ENCODE measurements at regions not wholly inside any gene's neighbourhood (a gene's known extent, or its start where the extent isn't known, plus 50 kb on each side); places are given as distances from the start of the nearest gene placed in this dataset.
A peak's percentile ranks its signal among the peaks of the same experiment; 100 is the strongest.
"Not testable (repeated sequence)": the region's sequence is repeated elsewhere in the genome, so short reads cannot be mapped to it uniquely, and the experiment has no call there.

- not testable (repeated sequence) for H3K36me3 Mint-ChIP-seq (ENCODE audit: low read depth, unreplicated experiment); H3K4me3 Mint-ChIP-seq (ENCODE audit: unreplicated experiment); H3K27ac Mint-ChIP-seq (ENCODE audit: unreplicated experiment); H3K27me3 Mint-ChIP-seq (ENCODE audit: unreplicated experiment); H3K9me3 Mint-ChIP-seq (ENCODE audit: unreplicated experiment); H3K4me1 Mint-ChIP-seq (ENCODE audit: unreplicated experiment); DNase-seq (ENCODE audit: low spot score)
Observed at GRCh38 chrX:63142588-63142987, 208.5 kb downstream of the SPIN4 start.

- not testable (repeated sequence) for H3K4me1 Mint-ChIP-seq (ENCODE audit: unreplicated experiment); H3K27ac Mint-ChIP-seq (ENCODE audit: unreplicated experiment); H3K36me3 Mint-ChIP-seq (ENCODE audit: low read depth, unreplicated experiment)
Observed at GRCh38 chrX:63135859-63136258, 215.3 kb downstream of the SPIN4 start.

GRCh38 chrX:63128509-63128908, 222.6 kb downstream of the SPIN4 start:
- peak; percentile 33 for TF ChIP-seq CTCF (IDR thresholded peaks at IDR 0.05; ENCODE audit: unreplicated experiment)
- no peaks in the 10 kb centered on the region for H3K9me3 Mint-ChIP-seq (ENCODE audit: unreplicated experiment)
- no peak for DNase-seq (ENCODE audit: low spot score)
- H3K4me1 Mint-ChIP-seq (ENCODE audit: unreplicated experiment) = no peaks in the 10 kb centered on the region
- no peaks in the 10 kb centered on the region for H3K36me3 Mint-ChIP-seq (ENCODE audit: low read depth, unreplicated experiment)
- no peaks in the 10 kb centered on the region for H3K27me3 Mint-ChIP-seq (ENCODE audit: unreplicated experiment)
- no peak overlapping the region for H3K4me3 Mint-ChIP-seq (ENCODE audit: unreplicated experiment)
- H3K27ac Mint-ChIP-seq (ENCODE audit: unreplicated experiment) = no peak overlapping the region

More at GRCh38 chrX:63135859-63136258, 215.3 kb downstream of the SPIN4 start:
- DNase-seq (ENCODE audit: low spot score); H3K4me3 Mint-ChIP-seq (ENCODE audit: unreplicated experiment); H3K27me3 Mint-ChIP-seq (ENCODE audit: unreplicated experiment); H3K9me3 Mint-ChIP-seq (ENCODE audit: unreplicated experiment): not testable (repeated sequence)

GRCh38 chrX:63115196-63115595, 235.9 kb downstream of the SPIN4 start:
- H3K9me3 Mint-ChIP-seq (ENCODE audit: unreplicated experiment) = no peaks in the 10 kb centered on the region
- H3K4me1 Mint-ChIP-seq (ENCODE audit: unreplicated experiment) = no peaks in the 10 kb centered on the region
- no peaks in the 10 kb centered on the region for H3K27me3 Mint-ChIP-seq (ENCODE audit: unreplicated experiment)
- H3K4me3 Mint-ChIP-seq (ENCODE audit: unreplicated experiment) = no peak overlapping the region
- H3K36me3 Mint-ChIP-seq (ENCODE audit: low read depth, unreplicated experiment) = no peaks in the 10 kb centered on the region
- TF ChIP-seq CTCF (IDR thresholded peaks at IDR 0.05; ENCODE audit: unreplicated experiment) = no peak
- H3K27ac Mint-ChIP-seq (ENCODE audit: unreplicated experiment) = no peak overlapping the region
- DNase-seq (ENCODE audit: low spot score) = no peak

GRCh38 chrX:63101879-63102620, 249.1 kb downstream of the SPIN4 start:
- no peak for DNase-seq (ENCODE audit: low spot score)
- no peaks in the 10 kb centered on the region for H3K4me1 Mint-ChIP-seq (ENCODE audit: unreplicated experiment)
- H3K27ac Mint-ChIP-seq (ENCODE audit: unreplicated experiment) = no peak overlapping the region
- peaks cover 6% of the 10 kb centered on the region for H3K36me3 Mint-ChIP-seq (ENCODE audit: low read depth, unreplicated experiment)
- peaks cover 1% of the 10 kb centered on the region for H3K27me3 Mint-ChIP-seq (ENCODE audit: unreplicated experiment)
- H3K9me3 Mint-ChIP-seq (ENCODE audit: unreplicated experiment) = peaks cover 19% of the 10 kb centered on the region
- TF ChIP-seq CTCF (IDR thresholded peaks at IDR 0.05; ENCODE audit: unreplicated experiment) = no peak
- H3K4me3 Mint-ChIP-seq (ENCODE audit: unreplicated experiment) = no peak overlapping the region

- no peaks in the 10 kb centered on the region for H3K27me3 Mint-ChIP-seq (ENCODE audit: unreplicated experiment)
- H3K9me3 Mint-ChIP-seq (ENCODE audit: unreplicated experiment) = peaks cover 10% of the 10 kb centered on the region
- no peak overlapping the region for H3K27ac Mint-ChIP-seq (ENCODE audit: unreplicated experiment)
- H3K4me3 Mint-ChIP-seq (ENCODE audit: unreplicated experiment) = no peak overlapping the region
- no peaks in the 10 kb centered on the region for H3K4me1 Mint-ChIP-seq (ENCODE audit: unreplicated experiment)
- TF ChIP-seq CTCF (IDR thresholded peaks at IDR 0.05; ENCODE audit: unreplicated experiment) = no peak
- DNase-seq (ENCODE audit: low spot score) = no peak
- H3K36me3 Mint-ChIP-seq (ENCODE audit: low read depth, unreplicated experiment) = no peaks in the 10 kb centered on the region
Observed at GRCh38 chrX:63058204-63058603, 292.9 kb downstream of the SPIN4 start.
